HPDE6-E6E7 (cell line): ENCODE measurements at regions not wholly inside any gene's neighbourhood (a gene's known extent, or its start where the extent isn't known, plus 50 kb on each side); places are given as distances from the start of the nearest gene placed in this dataset.
"Not testable (repeated sequence)": the region's sequence is repeated elsewhere in the genome, so short reads cannot be mapped to it uniquely, and the experiment has no call there.

ENCODE experiments used
- DNase-seq: peaks from one replicate; pipeline ENCODE4 v3.0.0; 2011; ENCODE audit warnings: missing footprints; ENCODE audit errors: extremely low spot score

- not testable (repeated sequence) for DNase-seq
Measured at GRCh38 chr2:90292451-90292850, 1601.0 kb downstream of the RPIA start.

GRCh38 chr2:90293224-90293623, 1601.8 kb downstream of the RPIA start:
- not testable (repeated sequence) for DNase-seq

GRCh38 chr2:90293806-90294205, 1602.3 kb downstream of the RPIA start:
- DNase-seq: not testable (repeated sequence)

GRCh38 chr2:90295036-90295750, 1603.7 kb downstream of the RPIA start:
- not testable (repeated sequence) for DNase-seq

GRCh38 chr2:90296484-90296777, 1605.0 kb downstream of the RPIA start:
- not testable (repeated sequence) for DNase-seq

- not testable (repeated sequence) for DNase-seq
Measured at GRCh38 chr2:90297701-90298100, 1606.2 kb downstream of the RPIA start.

- DNase-seq: not testable (repeated sequence)
Measured at GRCh38 chr2:90298126-90298755, 1606.8 kb downstream of the RPIA start.

GRCh38 chr2:90298983-90299382, 1607.5 kb downstream of the RPIA start:
- DNase-seq: not testable (repeated sequence)

- not testable (repeated sequence) for DNase-seq
Measured at GRCh38 chr2:90322982-90323381, 1631.5 kb downstream of the RPIA start.

GRCh38 chr2:90323612-90324558, 1632.4 kb downstream of the RPIA start:
- not testable (repeated sequence) for DNase-seq

GRCh38 chr2:90324672-90325071, 1633.2 kb downstream of the RPIA start:
- DNase-seq: not testable (repeated sequence)

GRCh38 chr2:90325796-90326353, 1634.4 kb downstream of the RPIA start:
- DNase-seq: not testable (repeated sequence)

GRCh38 chr2:90355546-90355945, 1664.1 kb downstream of the RPIA start:
- not testable (repeated sequence) for DNase-seq

GRCh38 chr2:90359344-90359743, 1667.9 kb downstream of the RPIA start:
- DNase-seq: not testable (repeated sequence)

GRCh38 chr2:90359887-90360730, 1668.6 kb downstream of the RPIA start:
- DNase-seq: not testable (repeated sequence)

- DNase-seq: not testable (repeated sequence)
Measured at GRCh38 chr2:90360731-90361035, 1669.2 kb downstream of the RPIA start.
